Breast epithelium (tissue), 4 donors: ENCODE measurements at regions not wholly inside any gene's neighbourhood (a gene's known extent, or its start where the extent isn't known, plus 50 kb on each side); places are given as distances from the start of the nearest gene placed in this dataset.

ENCODE experiments used
- DNase-seq, 2 donors: peaks; one replicate each; pipeline ENCODE4 v3.0.0-alpha.2; 2019; ENCODE audit warnings: low spot score in 2 of 2
- H3K27ac ChIP-seq, 2 donors: fragments of 200-600 bp; sonication (generic) in 1 of 2; one replicate each; pipeline ENCODE4 v1.5.1; 2016 to 2019; ENCODE audit warnings: mild to moderate bottlenecking in 1 of 2
- H3K27me3 ChIP-seq, 2 donors: fragments of 200-600 bp; sonication (generic) in 1 of 2; one replicate each; pipeline versions ENCODE4 v1.5.1 to v1.6.0; 2017 to 2019; ENCODE audit warnings: control low read depth in 1 of 2, mild to moderate bottlenecking in 1 of 2
- H3K36me3 ChIP-seq: fragments of 200-600 bp; one replicate; pipeline ENCODE4 v1.5.1; 2019
- H3K4me1 ChIP-seq, 2 donors: fragments of 200-600 bp; sonication (generic); one replicate each; pipeline ENCODE4 v1.5.1; 2016 to 2019; ENCODE audit warnings: control low read depth in 1 of 2
- H3K4me3 ChIP-seq, 3 donors: fragments of 200-600 bp; sonication (generic); 1 replicate in 2 of 3; 2 replicates in 1 of 3; pipeline ENCODE4 v1.5.1; 2016 to 2019; ENCODE audit warnings: mild to moderate bottlenecking in 3 of 3, moderate library complexity in 2 of 3
- H3K9me3 ChIP-seq, 2 donors: fragments of 200-600 bp; sonication (generic) in 1 of 2; one replicate each; pipeline ENCODE4 v1.5.1; 2016 to 2019; ENCODE audit warnings: control low read depth in 1 of 2
- CTCF ChIP-seq, 3 donors: fragments of 450-650 bp; IDR thresholded peaks; one replicate each; pipeline ENCODE4 v1.5.1; 2016 to 2017; ENCODE audit warnings: antibody characterized with exemption in 3 of 3, mild to moderate bottlenecking in 3 of 3, moderate library complexity in 3 of 3
- POLR2A ChIP-seq: fragments of 450-650 bp; IDR thresholded peaks from one replicate; pipeline ENCODE4 v1.6.1; 2016; ENCODE audit warnings: antibody characterized with exemption, mild to moderate bottlenecking, moderate library complexity
- POLR2AphosphoS5 ChIP-seq, 3 donors: sonication (generic); formaldehyde crosslinking; IDR thresholded peaks; one replicate each; pipeline ENCODE4 v1.6.1; 2017; ENCODE audit warnings: antibody characterized with exemption in 3 of 3
- intact Hi-C: fragments of 100-400 bp; cut with DNase I; formaldehyde crosslinking; loops from one replicate; pipeline ENCODE4 v1.15.1; 2023; ENCODE audit warnings: low total_unique reads

GRCh38 chr17:5747964-5748363, 163.7 kb upstream of the NLRP1 start:
- H3K4me3 ChIP-seq: no peak overlapping the region
- no peak overlapping the region for H3K27ac ChIP-seq
- intact Hi-C loops: no loop called here
- no peak for TF ChIP-seq POLR2A
- no peak for TF ChIP-seq CTCF (IDR thresholded peaks at IDR 0.05)
- TF ChIP-seq POLR2AphosphoS5 (IDR thresholded peaks at IDR 0.05): no peak
- no peaks in the 10 kb centered on the region for H3K4me1 ChIP-seq
- no peaks in the 10 kb centered on the region for H3K36me3 ChIP-seq
- DNase-seq: no peak
- H3K27me3 ChIP-seq: no peaks in the 10 kb centered on the region
- H3K9me3 ChIP-seq: no peaks in the 10 kb centered on the region

DNA sequence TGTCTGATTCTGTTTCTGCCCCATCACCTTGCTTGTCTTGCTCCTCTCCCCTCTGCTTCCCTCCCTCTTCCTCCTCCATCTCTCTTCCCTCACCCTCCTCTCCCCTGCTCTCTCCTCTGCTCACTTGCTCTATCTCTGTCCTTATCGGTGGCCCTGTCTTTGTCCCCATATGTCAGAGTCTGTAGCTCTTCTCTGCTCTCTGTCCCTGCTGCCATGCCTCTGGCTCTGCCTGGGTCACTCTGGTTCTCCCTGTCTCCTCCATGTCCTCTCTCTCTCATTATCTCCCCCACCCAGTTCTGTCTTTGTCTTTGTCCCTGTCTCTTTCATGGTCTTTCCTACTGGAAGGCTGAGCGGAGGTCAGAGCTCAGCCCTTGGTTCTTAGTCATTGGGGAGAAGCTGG, 169.1 kb upstream of the NLRP1 start:
- Histone ChIP-seq H3K4me1 (no peaks in the 10 kb centered on the region), H3K27me3 (peaks cover 0 to 9% of the 10 kb centered on the region in 2 donors), H3K9me3 (no peaks in the 10 kb centered on the region), H3K36me3 (no peaks in the 10 kb centered on the region), H3K27ac (no peak overlapping the region), H3K4me3 (no peak overlapping the region)
- DNase-seq: no peak
- TF ChIP-seq CTCF (IDR thresholded peaks at IDR 0.05): no peak
- TF ChIP-seq POLR2A: no peak
- no peak for TF ChIP-seq POLR2AphosphoS5 (IDR thresholded peaks at IDR 0.05)
- intact Hi-C loops: no loop called here

DNA sequence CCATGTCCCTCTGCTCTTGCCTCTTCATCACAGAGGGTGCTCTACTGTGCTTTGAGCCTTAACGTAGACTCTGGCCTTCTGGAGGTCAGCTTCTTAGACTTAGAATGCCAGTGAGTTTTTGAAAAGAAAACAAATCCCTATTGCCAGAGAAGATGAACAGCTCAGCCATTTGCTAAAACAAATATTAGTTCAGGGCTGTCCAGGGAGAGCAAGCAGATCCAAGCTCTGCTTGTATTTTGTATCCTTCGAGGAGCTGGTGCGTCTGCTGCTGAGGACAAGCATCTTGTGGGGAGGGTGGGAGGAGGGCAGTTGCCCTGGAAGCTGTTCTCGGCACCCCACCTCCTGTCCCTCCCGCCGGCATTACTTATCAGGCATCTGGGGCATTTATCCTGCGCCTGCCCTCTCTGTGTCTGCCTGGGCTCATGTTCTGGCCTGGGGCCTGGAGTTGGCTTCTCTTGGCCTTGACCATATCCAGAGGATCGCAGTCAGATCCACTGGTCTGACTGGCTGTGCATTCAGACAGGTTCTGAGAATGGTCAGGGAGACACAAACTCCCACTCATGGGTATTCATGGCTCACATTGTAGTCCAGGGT, 173.1 kb upstream of the NLRP1 start:
- TF ChIP-seq POLR2AphosphoS5 (IDR thresholded peaks at IDR 0.05) (no peak), POLR2A (no peak)
- no peak for DNase-seq
- Histone ChIP-seq H3K4me1 (no peaks in the 10 kb centered on the region), H3K4me3 (no peak overlapping the region), H3K27ac (no peak overlapping the region), H3K36me3 (no peaks in the 10 kb centered on the region), H3K9me3 (no peaks in the 10 kb centered on the region), H3K27me3 (peaks cover 0 to 14% of the 10 kb centered on the region in 2 donors)
- intact Hi-C loops: no loop called here

DNA sequence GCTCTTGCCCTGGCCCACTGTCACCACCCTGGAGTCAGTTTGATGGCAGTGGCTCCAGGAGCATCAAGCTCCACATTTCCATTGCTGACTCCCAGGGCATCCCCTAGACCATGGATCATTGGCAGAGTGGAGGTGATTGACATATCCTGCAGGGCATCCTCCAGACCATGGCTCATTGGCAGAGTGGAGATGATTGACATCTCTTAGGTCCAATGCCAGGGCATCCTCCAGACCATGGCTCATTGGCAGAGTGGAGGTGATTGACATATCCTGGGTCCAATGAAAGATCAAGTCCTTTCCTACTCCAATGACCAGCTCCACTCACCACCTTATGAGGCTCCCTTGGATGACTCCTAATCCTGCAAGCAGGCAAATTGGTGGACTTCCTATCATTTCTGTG, 174.3 kb upstream of the NLRP1 start:
- H3K9me3 ChIP-seq: no peaks in the 10 kb centered on the region

DNA sequence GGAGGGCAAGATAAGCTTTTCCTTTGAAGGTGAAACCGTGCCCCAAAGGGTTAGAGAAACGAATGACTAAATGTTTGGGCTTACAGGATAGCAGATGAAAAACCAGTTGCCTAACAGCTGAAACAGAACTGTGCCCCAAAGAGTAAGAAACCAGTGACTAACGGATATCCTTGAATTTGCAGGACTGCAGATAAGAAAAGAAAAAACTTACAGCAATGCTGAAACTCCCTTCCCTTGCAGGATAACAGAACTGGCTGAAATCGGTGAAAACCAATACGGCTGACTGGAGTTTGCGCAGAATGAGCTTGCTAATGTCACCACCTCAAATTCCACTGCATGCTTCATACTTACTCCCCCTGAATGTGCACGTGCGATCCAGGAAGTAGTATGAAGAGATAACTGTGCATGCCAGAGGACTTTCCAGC, 175.2 kb upstream of the NLRP1 start:
- TF ChIP-seq CTCF (IDR thresholded peaks at IDR 0.05) (no peak), POLR2AphosphoS5 (IDR thresholded peaks at IDR 0.05) (no peak), POLR2A (no peak)
- H3K36me3 ChIP-seq: no peaks in the 10 kb centered on the region
- H3K27ac ChIP-seq: no peak overlapping the region
- H3K9me3 ChIP-seq: no peaks in the 10 kb centered on the region
- no peak for DNase-seq
- peaks cover 0 to 28% of the 10 kb centered on the region in 2 donors for H3K27me3 ChIP-seq
- no peak overlapping the region for H3K4me3 ChIP-seq
- intact Hi-C loops: no loop called here
- no peaks in the 10 kb centered on the region for H3K4me1 ChIP-seq

More for the DNA sequence above, 174.3 kb upstream of the NLRP1 start:
- no peak overlapping the region for H3K4me3 ChIP-seq
- peaks cover 0 to 21% of the 10 kb centered on the region in 2 donors for H3K27me3 ChIP-seq
- no peaks in the 10 kb centered on the region for H3K36me3 ChIP-seq
- DNase-seq: no peak
- TF ChIP-seq POLR2AphosphoS5 (IDR thresholded peaks at IDR 0.05) (no peak), POLR2A (no peak), CTCF (IDR thresholded peaks at IDR 0.05) (no peak)
- intact Hi-C loops: no loop called here
- no peak overlapping the region for H3K27ac ChIP-seq
- H3K4me1 ChIP-seq: no peaks in the 10 kb centered on the region
